HS-5 (cell line): ENCODE measurements at regions not wholly inside any gene's neighbourhood (a gene's known extent, or its start where the extent isn't known, plus 50 kb on each side); places are given as distances from the start of the nearest gene placed in this dataset.

Experiments used
- DNase-seq: peaks from one replicate; pipeline ENCODE4 v3.0.0-alpha.2; 2012; ENCODE audit warnings: low read depth

- DNase-seq = no peak
Observed at GRCh38 chr22:27542602-27543001, 259.0 kb downstream of the MN1 start.

GRCh38 chr22:27543460-27543859 is 258.1 kb downstream of the MN1 start:
- no peak for DNase-seq

- no peak for DNase-seq
Observed at GRCh38 chr22:27545085-27545484, 256.5 kb downstream of the MN1 start.

GRCh38 chr22:27546157-27546935 is 255.2 kb downstream of the MN1 start:
- DNase-seq = no peak

GRCh38 chr22:27551402-27551801 is 250.2 kb downstream of the MN1 start:
- no peak for DNase-seq

- DNase-seq = no peak
Observed at GRCh38 chr22:27552176-27552575, 249.4 kb downstream of the MN1 start.

- no peak for DNase-seq
Observed at GRCh38 chr22:27552863-27553262, 248.7 kb downstream of the MN1 start.

GRCh38 chr22:27554106-27554811 is 247.3 kb downstream of the MN1 start:
- DNase-seq = no peak

GRCh38 chr22:27554841-27555456 is 246.6 kb downstream of the MN1 start:
- DNase-seq = no peak

- no peak for DNase-seq
Observed at GRCh38 chr22:27556371-27556770, 245.2 kb downstream of the MN1 start.

GRCh38 chr22:27557286-27558008 is 244.1 kb downstream of the MN1 start:
- DNase-seq = no peak

- DNase-seq = no peak
Observed at GRCh38 chr22:27558658-27559371, 242.7 kb downstream of the MN1 start.

- DNase-seq = no peak
Observed at GRCh38 chr22:27560781-27561180, 240.8 kb downstream of the MN1 start.

GRCh38 chr22:27561286-27561904 is 240.2 kb downstream of the MN1 start:
- no peak for DNase-seq

- no peak for DNase-seq
Observed at GRCh38 chr22:27564806-27565205, 236.8 kb downstream of the MN1 start.

GRCh38 chr22:27566602-27567001 is 235.0 kb downstream of the MN1 start:
- DNase-seq = no peak

- no peak for DNase-seq
Observed at GRCh38 chr22:27568265-27568664, 233.3 kb downstream of the MN1 start.

- DNase-seq = no peak
Observed at GRCh38 chr22:27571463-27572277, 229.9 kb downstream of the MN1 start.

GRCh38 chr22:27572278-27572666 is 229.3 kb downstream of the MN1 start:
- no peak for DNase-seq

GRCh38 chr22:27573280-27574001 is 228.1 kb downstream of the MN1 start:
- DNase-seq = no peak
